ENCODE measurements at regions not wholly inside any gene's neighbourhood (a gene's known extent, or its start where the extent isn't known, plus 50 kb on each side); places are given as distances from the start of the nearest gene placed in this dataset.

DNA sequence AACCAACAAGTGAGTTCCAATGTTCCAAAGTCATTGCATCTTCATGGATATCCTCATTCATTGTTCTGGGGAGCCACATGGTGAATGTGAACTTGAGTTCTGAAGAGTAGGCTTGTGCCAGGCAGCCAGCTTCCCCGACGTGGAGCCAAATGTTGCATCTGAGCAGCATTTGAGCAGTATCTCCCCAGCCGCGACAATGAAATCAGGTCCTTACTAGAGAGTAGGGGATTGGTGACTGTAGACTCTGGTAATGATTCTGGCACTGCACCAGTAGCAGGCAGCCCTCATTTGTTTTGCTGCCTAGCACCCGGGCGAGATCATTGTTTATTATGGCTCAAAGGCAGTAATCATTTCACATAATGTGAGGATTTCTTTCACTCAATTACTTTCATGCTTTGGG is 451.4 kb upstream of the C9orf72 start:
- DNase-seq (ENCODE audit: low read depth): no peak

DNA sequence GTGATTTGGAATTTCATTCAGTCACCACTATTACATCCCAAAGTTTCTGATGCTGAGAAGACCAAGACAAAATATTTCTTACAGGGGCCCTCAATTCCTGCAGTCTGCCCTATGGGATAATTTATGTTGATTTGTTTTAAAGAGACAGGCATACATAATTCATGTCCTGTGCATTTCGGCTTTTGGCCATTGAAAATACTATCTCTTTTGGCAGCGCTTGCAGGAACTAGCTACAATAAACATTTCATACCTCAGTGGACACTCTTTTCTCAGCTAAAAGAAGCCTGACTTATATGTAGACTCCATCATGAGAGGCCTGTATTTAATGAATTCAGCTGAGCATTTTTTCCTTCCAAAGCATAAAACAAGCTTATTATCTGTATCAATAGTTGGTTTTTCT is 451.9 kb upstream of the C9orf72 start:
- no peak for DNase-seq (ENCODE audit: low read depth)

GRCh38 chr9:28031521-28032267 is 458.4 kb upstream of the C9orf72 start:
- no peak for DNase-seq (ENCODE audit: low read depth)

DNA sequence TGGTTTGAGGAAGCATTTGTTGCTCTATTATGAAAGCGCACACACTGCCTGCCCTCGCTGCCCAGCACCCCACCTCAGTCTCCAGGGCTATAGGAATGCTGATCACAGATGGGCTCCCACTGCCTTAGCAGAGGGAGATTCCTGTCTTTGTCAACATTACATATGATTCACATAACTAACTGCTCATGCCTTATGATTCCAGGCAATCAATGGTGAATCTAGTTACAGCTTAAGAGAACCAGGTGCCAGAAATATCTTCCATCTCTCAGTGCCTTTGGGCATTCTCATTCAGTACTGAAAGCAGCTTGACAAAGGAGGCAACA is 458.9 kb upstream of the C9orf72 start:
- DNase-seq (ENCODE audit: low read depth): no peak

GRCh38 chr9:28034242-28034641 is 461.0 kb upstream of the C9orf72 start:
- no peak for DNase-seq (ENCODE audit: low read depth)

DNA sequence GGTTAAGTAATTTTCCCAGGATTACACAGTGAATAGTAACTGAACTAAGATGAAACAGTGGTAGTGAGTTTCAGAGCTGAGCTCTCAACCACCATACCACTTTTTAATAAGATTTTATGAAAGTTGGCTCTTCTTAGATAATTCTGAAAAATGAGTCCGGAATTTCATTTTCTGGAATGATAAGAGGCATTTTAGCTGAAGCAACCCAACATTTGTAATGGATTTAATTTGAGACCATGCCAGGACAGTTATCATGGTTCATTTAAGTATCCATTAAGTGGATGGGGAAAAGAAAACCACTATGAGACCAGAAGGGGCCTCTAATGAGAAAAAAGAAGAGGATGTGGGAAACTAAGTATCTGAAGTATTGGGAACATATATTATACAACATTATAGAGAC is 464.7 kb upstream of the C9orf72 start:
- no peak for DNase-seq (ENCODE audit: low read depth)

GRCh38 chr9:28045051-28045450 is 471.8 kb upstream of the C9orf72 start:
- DNase-seq (ENCODE audit: low read depth): no peak

- DNase-seq (ENCODE audit: low read depth): no peak
These were observed 476.8 kb upstream of the C9orf72 start for GRCh38 chr9:28050046-28050445.

GRCh38 chr9:28050941-28051340 is 477.7 kb upstream of the C9orf72 start:
- DNase-seq (ENCODE audit: low read depth): no peak

DNA sequence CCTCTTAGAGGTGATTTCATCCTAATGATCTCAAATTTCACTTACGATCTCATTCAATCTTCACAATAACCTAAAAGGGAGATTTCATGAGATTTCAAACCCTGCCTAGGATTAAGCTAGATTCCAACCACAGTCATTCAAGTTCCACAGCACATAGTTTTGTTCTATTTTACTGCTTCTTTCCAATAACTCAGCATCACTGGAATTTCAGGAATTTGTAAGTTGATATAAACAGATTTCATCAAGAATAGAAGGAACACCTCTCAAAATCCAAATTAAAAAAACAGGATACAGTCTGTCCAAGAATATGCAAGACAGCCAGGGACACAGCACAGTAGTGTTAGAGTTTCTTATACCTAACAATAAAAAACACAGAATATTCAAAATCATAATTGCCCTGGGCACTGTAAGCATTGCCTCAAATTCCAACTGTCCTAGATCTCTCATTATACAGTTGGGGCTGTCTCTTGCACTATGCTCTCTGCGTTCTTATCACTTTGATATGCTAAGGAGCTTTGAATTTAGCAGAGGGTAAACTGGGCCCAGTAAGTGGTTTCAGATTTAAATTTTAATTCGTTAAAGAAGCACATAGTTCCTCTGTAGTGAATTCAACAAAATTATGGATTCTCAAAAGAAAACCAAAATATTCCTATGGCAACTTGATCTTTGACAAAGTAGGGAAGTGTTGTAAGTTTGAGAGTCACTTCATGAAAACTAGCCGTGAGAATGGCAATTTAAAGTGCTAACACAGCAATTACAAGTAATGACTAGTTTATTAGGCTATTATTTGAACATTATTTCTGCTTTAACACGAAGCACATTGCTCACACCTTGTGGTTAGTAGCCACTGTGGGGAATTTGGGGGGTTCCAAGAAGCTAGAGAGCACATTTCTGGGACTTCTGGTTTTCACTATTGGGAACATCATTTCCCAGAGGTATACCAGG is 478.6 kb upstream of the C9orf72 start:
- DNase-seq (ENCODE audit: low read depth): peak; percentile 3

GRCh38 chr9:28053096-28053777 is 480.0 kb upstream of the C9orf72 start:
- DNase-seq (ENCODE audit: low read depth): no peak

DNA sequence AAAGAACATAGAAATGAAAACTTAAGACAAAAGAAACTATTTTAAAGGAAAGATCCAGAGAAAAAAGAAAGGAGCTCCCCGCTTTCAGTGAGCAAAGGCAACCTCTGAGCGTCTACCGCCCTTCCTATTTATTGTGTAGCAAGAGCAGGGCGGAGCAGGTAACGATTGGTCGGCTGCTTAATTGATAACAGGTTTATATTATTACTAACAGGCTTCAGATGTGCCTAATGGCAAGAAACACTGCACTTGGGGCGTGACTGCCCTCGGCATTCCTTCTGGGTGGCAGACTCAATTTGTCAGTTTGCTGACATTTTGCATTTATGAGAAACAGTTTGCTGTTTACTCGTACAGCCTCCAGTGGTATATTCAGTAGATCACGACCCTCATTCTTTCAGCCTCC is 482.7 kb upstream of the C9orf72 start:
- DNase-seq (ENCODE audit: low read depth): no peak

DNA sequence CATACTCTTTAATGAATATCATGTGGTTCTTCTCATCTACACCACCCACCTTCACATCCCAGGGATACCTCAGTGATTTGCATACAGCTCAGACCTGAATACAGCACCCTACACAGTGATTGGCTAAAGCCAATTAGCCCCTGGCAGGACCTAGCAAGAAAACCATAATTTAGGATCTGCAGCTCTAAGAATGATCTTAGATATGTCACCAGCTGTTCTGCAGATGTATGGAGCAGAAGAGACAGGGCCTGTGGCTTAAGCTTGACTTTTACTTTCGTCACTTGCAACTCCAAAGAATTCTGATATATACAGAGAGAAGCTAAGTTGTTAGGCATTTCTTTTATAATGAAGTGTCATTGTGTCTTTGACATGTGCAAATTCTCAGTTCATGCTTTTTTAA is 483.2 kb upstream of the C9orf72 start:
- no peak for DNase-seq (ENCODE audit: low read depth)

- DNase-seq (ENCODE audit: low read depth): no peak
These were observed 485.9 kb upstream of the C9orf72 start for GRCh38 chr9:28059192-28059591.

- no peak for DNase-seq (ENCODE audit: low read depth)
These were observed 491.0 kb upstream of the C9orf72 start for GRCh38 chr9:28064241-28064815.

GRCh38 chr9:28073270-28073669 is 500.0 kb upstream of the C9orf72 start:
- no peak for DNase-seq (ENCODE audit: low read depth)

GRCh38 chr9:28079677-28080076 is 506.4 kb upstream of the C9orf72 start:
- DNase-seq (ENCODE audit: low read depth): no peak

DNA sequence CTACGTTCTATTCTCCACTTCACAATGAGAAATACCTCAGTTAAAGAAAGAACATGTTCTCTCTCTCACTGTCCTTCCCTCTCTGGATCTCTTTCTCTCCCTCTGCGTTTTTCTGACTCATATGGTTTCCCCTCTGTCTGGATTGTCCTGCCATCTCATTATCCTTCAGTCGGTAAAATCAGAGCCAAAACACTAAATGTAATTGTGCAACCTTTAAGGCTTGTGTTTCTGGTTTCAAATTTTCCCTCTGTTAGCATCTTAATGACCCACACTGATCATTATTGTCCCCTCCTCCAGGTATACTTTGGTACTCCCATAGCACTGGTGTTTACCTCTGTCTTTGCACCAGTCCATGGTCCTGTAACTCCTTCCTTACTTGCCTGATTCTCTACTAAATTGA is 509.4 kb upstream of the C9orf72 start:
- DNase-seq (ENCODE audit: low read depth): no peak

DNA sequence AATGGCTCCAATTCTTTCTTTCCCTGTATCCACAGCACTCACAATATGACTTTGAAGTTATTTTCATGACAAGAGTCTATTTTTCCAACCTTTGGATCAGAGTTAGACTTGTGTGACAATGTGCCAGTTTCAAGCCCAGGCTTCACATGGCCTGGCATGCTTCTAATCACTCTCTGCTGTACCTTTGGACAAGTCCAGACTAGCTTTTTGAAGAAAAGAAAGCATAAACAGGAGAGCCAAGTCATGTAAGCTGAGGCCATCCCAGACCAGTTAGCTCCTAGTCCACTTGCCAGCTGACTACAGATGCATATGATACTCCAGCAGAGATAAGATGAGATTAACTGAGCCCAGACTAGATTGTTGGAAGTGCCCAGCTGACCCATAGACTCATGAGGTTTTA is 513.6 kb upstream of the C9orf72 start:
- no peak for DNase-seq (ENCODE audit: low read depth)

GRCh38 chr9:28092981-28093936 is 520.0 kb upstream of the C9orf72 start:
- no peak for DNase-seq (ENCODE audit: low read depth)

- no peak for DNase-seq (ENCODE audit: low read depth)
These were observed 528.2 kb upstream of the C9orf72 start for GRCh38 chr9:28101509-28101908.
